DND-41 (cell line): ENCODE measurements at regions not wholly inside any gene's neighbourhood (a gene's known extent, or its start where the extent isn't known, plus 50 kb on each side); places are given as distances from the start of the nearest gene placed in this dataset.

Source experiments
- ATAC-seq: fragments of 200-7000 bp; cut with Tn5 transposase; 3 replicates; pipeline ENCODE4 v1.9.1; 2021; ENCODE audit warnings: low read depth; ENCODE audit not compliant: insufficient read depth
- DNase-seq: peaks from one replicate; pipeline ENCODE4 v3.0.0-alpha.2; 2020
- H2AFZ ChIP-seq: 2 replicates; pipeline ENCODE4 v1.6.0; 2012; ENCODE audit warnings: low read depth, low read length
- H3K27ac ChIP-seq: 2 replicates; pipeline ENCODE4 v1.5.1; 2012; ENCODE audit warnings: low read length, inconsistent platforms
- H3K27me3 ChIP-seq: fragments of 200-600 bp; sonication (generic); 2 replicates; pipeline ENCODE4 v1.6.0; 2012; ENCODE audit warnings: low read length, mild to moderate bottlenecking, inconsistent platforms; ENCODE audit not compliant: insufficient read depth, poor library complexity
- H3K36me3 ChIP-seq: 2 replicates; pipeline ENCODE4 v1.5.1; 2012; ENCODE audit warnings: low read length, inconsistent platforms; ENCODE audit not compliant: insufficient read depth
- H3K4me1 ChIP-seq: 2 replicates; pipeline ENCODE4 v1.5.1; 2012; ENCODE audit warnings: mild to moderate bottlenecking, low read length; ENCODE audit not compliant: insufficient read depth
- H3K4me2 ChIP-seq: 2 replicates; pipeline ENCODE4 v1.6.0; 2012; ENCODE audit warnings: mild to moderate bottlenecking, moderate library complexity, low read length, inconsistent platforms; ENCODE audit not compliant: insufficient read depth
- H3K4me3 ChIP-seq, 2 experiments: fragments of 200-600 bp in 1 of 2; shearing (Covaris generic) in 1 of 2; 2 replicates each; pipeline ENCODE4 v1.5.1; 2012 to 2016; ENCODE audit warnings: inconsistent platforms in 2 of 2, low read length in 2 of 2, mild to moderate bottlenecking in 2 of 2, low read depth in 1 of 2, moderate library complexity in 1 of 2
- H3K79me2 ChIP-seq: 2 replicates; pipeline ENCODE4 v1.6.0; 2012; ENCODE audit warnings: low read length, inconsistent platforms; ENCODE audit not compliant: insufficient read depth
- H3K9ac ChIP-seq: 2 replicates; pipeline ENCODE4 v1.6.0; 2012; ENCODE audit warnings: low read depth, mild to moderate bottlenecking, inconsistent platforms, low read length, moderate library complexity
- H3K9me3 ChIP-seq: 2 replicates; pipeline ENCODE4 v1.5.1; 2012; ENCODE audit warnings: low read length, moderate library complexity, mild to moderate bottlenecking, inconsistent platforms; ENCODE audit not compliant: insufficient read depth, severe bottlenecking
- H4K20me1 ChIP-seq: 2 replicates; pipeline ENCODE4 v1.6.0; 2012; ENCODE audit warnings: low read length; ENCODE audit not compliant: insufficient read depth
- CTCF ChIP-seq: IDR thresholded peaks from 2 replicates; pipeline ENCODE4 v1.5.1; 2012; ENCODE audit warnings: borderline replicate concordance, low read length, moderate library complexity, mild to moderate bottlenecking; ENCODE audit not compliant: poor library complexity, severe bottlenecking; ENCODE audit errors: extremely low read depth
- EZH2 ChIP-seq: IDR thresholded peaks from 3 replicates; pipeline ENCODE4 v1.6.1; 2012; ENCODE audit warnings: borderline replicate concordance, low read depth, mild to moderate bottlenecking, moderate library complexity, low read length, inconsistent platforms; ENCODE audit not compliant: severe bottlenecking

GRCh38 chr6:132167929-132168892, 217.0 kb upstream of the CCN2 start:
- ATAC-seq (no peak), DNase-seq (no peak)
- no peaks in the 10 kb centered on the region for H3K9me3 ChIP-seq
- H3K27ac ChIP-seq: no peak overlapping the region
- no peak overlapping the region for H3K4me3 ChIP-seq
- H2AFZ ChIP-seq: no peak overlapping the region
- H3K79me2 ChIP-seq: no peaks in the 10 kb centered on the region
- H3K36me3 ChIP-seq: no peaks in the 10 kb centered on the region
- no peak overlapping the region for H3K4me2 ChIP-seq
- H3K4me1 ChIP-seq: no peaks in the 10 kb centered on the region
- TF ChIP-seq CTCF (no peak), EZH2 (no peak)
- no peaks in the 10 kb centered on the region for H3K27me3 ChIP-seq
- no peak overlapping the region for H3K9ac ChIP-seq
- no peaks in the 10 kb centered on the region for H4K20me1 ChIP-seq

- Histone ChIP-seq H3K27ac (no peak overlapping the region), H3K27me3 (no peaks in the 10 kb centered on the region), H3K4me2 (no peak overlapping the region), H3K36me3 (no peaks in the 10 kb centered on the region), H4K20me1 (no peaks in the 10 kb centered on the region), H3K4me1 (no peaks in the 10 kb centered on the region), H3K9me3 (no peaks in the 10 kb centered on the region), H3K9ac (no peak overlapping the region), H3K4me3 (no peak overlapping the region), H3K79me2 (no peaks in the 10 kb centered on the region), H2AFZ (no peak overlapping the region)
- TF ChIP-seq EZH2 (no peak), CTCF (no peak)
- DNase-seq (no peak), ATAC-seq (no peak)
These were observed 215.4 kb upstream of the CCN2 start for GRCh38 chr6:132166526-132167051.

GRCh38 chr6:132165677-132166076, 214.5 kb upstream of the CCN2 start:
- Histone ChIP-seq H3K36me3 (no peaks in the 10 kb centered on the region), H3K4me2 (no peak overlapping the region), H3K27me3 (no peaks in the 10 kb centered on the region), H3K4me1 (no peaks in the 10 kb centered on the region), H3K4me3 (no peak overlapping the region), H3K9ac (no peak overlapping the region), H4K20me1 (no peaks in the 10 kb centered on the region), H3K79me2 (no peaks in the 10 kb centered on the region), H2AFZ (no peak overlapping the region), H3K9me3 (no peaks in the 10 kb centered on the region), H3K27ac (no peak overlapping the region)
- no peak for TF ChIP-seq EZH2
- no peak for TF ChIP-seq CTCF
- ATAC-seq (no peak), DNase-seq (no peak)
